Breast epithelium (tissue), 3 donors: ENCODE measurements at regions not wholly inside any gene's neighbourhood (a gene's known extent, or its start where the extent isn't known, plus 50 kb on each side); places are given as distances from the start of the nearest gene placed in this dataset.

Source experiments
- CTCF ChIP-seq, 3 donors: fragments of 450-650 bp; IDR thresholded peaks; one replicate each; pipeline ENCODE4 v1.5.1; 2016 to 2017; ENCODE audit warnings: antibody characterized with exemption in 3 of 3, mild to moderate bottlenecking in 3 of 3, moderate library complexity in 3 of 3
- POLR2A ChIP-seq: fragments of 450-650 bp; IDR thresholded peaks from one replicate; pipeline ENCODE4 v1.6.1; 2016; ENCODE audit warnings: antibody characterized with exemption, mild to moderate bottlenecking, moderate library complexity
- POLR2AphosphoS5 ChIP-seq, 3 donors: sonication (generic); formaldehyde crosslinking; IDR thresholded peaks; one replicate each; pipeline ENCODE4 v1.6.1; 2017; ENCODE audit warnings: antibody characterized with exemption in 3 of 3

DNA sequence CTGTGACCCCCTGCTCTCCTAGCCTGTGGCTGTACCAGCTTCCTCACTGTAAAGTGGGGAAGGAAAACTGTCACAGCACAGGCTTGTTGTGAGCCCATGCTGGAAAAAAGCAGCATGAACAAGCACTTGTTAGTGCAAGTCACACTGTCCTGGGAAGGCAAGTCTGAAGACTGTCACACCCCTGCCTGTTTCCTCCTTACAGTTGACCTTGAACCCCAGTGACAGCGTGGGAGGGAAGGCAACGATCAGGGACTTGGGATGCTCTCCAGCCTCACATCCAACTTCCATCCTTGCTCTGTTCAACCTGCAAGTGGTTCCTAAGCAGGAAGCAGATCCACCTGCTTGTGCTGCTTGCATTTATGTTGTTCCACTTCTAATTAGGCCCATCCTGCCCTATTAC is 311.3 kb upstream of the KLHL29 start:
- TF ChIP-seq CTCF (IDR thresholded peaks at IDR 0.05) = no peak
- TF ChIP-seq POLR2A = no peak
- no peak for TF ChIP-seq POLR2AphosphoS5 (IDR thresholded peaks at IDR 0.05)
